ENCODE measurements at regions not wholly inside any gene's neighbourhood (a gene's known extent, or its start where the extent isn't known, plus 50 kb on each side); places are given as distances from the start of the nearest gene placed in this dataset.

DNA sequence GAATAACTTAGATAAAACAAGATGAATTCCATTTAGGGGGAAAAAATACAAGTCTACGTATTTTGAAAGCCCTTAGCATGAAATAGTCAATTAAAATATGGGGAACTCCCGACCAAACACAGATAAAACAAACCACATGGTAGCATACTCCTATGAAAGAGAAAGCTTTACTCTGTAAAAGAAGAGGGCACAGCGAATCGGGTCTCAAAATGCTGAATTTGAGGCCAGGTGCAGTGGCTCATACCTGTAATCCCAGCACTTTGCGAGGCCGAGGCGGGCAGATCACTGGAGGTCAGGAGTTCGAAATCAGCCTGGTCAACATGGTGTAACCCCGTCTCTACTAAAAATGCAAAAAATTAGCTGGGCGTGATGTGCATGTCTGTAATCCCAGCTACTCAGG lies 116.9 kb upstream of the TIAM1 start:
- no peak overlapping the region for H3K4me3 ChIP-seq (replicated peaks in 1 of 2; ENCODE audit: low read depth in 2 of 2, low read length in 2 of 2)
- TF ChIP-seq, protein P1, sequence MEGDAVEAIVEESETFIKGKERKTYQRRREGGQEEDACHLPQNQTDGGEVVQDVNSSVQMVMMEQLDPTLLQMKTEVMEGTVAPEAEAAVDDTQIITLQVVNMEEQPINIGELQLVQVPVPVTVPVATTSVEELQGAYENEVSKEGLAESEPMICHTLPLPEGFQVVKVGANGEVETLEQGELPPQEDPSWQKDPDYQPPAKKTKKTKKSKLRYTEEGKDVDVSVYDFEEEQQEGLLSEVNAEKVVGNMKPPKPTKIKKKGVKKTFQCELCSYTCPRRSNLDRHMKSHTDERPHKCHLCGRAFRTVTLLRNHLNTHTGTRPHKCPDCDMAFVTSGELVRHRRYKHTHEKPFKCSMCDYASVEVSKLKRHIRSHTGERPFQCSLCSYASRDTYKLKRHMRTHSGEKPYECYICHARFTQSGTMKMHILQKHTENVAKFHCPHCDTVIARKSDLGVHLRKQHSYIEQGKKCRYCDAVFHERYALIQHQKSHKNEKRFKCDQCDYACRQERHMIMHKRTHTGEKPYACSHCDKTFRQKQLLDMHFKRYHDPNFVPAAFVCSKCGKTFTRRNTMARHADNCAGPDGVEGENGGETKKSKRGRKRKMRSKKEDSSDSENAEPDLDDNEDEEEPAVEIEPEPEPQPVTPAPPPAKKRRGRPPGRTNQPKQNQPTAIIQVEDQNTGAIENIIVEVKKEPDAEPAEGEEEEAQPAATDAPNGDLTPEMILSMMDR (IDR thresholded peaks at IDR 0.05; ENCODE audit: low read depth, low read length): no peak
- no peak for DNase-seq (ENCODE audit: low read depth in 2 of 2)

DNA sequence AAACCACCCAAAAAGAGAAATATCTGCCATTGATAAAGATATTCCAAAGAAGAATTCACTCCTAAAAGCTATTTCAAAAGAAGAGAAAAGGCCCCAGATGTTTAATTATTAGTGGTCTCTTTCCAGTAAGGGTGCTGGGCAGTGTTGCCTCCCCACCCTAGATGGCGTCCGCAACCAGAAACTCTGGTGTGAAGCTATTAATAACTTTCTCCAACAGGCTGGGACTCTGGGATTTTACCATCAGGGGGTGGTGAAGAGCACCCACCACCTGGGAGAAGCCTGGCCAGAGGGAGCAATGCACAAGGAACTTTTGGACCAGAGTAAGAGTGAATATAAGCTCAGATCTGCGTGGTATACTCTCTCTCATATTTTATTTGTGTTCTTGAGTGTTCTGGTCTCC lies 115.4 kb upstream of the TIAM1 start:
- no peak overlapping the region for H3K4me3 ChIP-seq (replicated peaks in 1 of 2; ENCODE audit: low read depth in 2 of 2, low read length in 2 of 2)
- TF ChIP-seq, protein P1 (IDR thresholded peaks at IDR 0.05; ENCODE audit: low read depth, low read length): no peak
- no peak for DNase-seq (ENCODE audit: low read depth in 2 of 2)

DNA sequence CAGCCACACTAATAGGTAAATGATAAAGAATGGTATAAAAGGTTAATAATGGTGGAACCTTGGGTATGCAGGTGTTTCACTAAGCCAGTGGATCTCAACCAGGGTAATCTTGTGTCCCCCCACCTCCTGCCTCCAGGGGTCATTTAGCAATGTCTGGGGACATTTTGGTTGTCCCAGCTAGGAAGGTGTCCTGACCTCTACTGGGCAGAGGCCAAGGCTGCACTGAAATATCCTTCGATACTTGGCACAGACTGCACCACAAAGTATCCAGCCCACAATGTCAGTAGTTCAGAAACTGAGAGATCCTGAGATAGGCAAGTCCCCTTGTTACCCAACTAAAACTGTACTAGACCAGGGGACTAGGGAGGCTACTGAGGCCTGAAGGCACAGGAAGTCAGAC lies 113.6 kb upstream of the TIAM1 start:
- TF ChIP-seq, protein P1 (IDR thresholded peaks at IDR 0.05; ENCODE audit: low read depth, low read length): no peak
- no peak for DNase-seq (ENCODE audit: low read depth in 2 of 2)
- H3K4me3 ChIP-seq (replicated peaks in 1 of 2; ENCODE audit: low read depth in 2 of 2, low read length in 2 of 2): no peak overlapping the region

DNA sequence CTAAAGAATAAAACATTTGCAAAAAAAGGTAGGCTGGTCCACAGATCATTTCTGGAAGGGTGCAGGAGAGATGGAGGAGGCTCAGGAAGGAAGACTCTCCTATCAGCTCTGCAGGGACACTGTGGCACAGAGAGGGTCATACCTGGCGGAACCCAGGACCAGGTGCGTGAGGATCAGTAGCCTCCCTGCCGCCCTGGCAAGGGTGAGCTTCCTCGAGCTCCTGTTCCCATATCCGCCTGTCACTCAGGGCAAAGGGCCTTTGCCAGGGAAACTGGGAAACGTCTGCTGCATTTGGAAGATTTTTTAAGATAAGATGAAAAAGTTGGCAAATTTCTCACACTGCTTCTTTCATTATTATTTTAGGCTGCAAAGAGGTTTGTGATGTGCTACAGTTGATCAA lies 112.1 kb upstream of the TIAM1 start:
- TF ChIP-seq, protein P1 (IDR thresholded peaks at IDR 0.05; ENCODE audit: low read depth, low read length): no peak

DNA sequence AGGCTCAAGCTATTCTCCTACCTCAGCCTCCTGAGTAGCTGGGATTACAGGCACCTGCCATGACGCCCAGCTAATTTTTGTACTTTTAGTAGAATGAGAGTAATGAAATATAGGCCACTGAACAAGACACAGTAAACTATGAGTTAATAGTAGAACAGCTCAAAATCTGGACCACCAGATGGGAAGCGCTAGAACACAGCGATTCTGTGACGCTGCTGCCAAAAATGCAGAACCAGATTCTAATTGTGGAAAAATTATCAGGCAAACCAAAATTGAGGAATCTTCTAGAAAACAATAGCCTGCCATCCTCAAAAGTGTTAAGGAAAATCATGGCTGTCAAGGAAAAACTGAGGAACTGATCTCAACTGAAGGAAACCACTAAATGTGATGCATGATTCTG lies 111.4 kb upstream of the TIAM1 start:
- TF ChIP-seq, protein P1 (IDR thresholded peaks at IDR 0.05; ENCODE audit: low read depth, low read length): no peak
- no peak for DNase-seq (ENCODE audit: low read depth in 2 of 2)
- H3K4me3 ChIP-seq (replicated peaks in 1 of 2; ENCODE audit: low read depth in 2 of 2, low read length in 2 of 2): no peak overlapping the region

More for the DNA sequence above, 112.1 kb upstream of the TIAM1 start:
- DNase-seq (ENCODE audit: low read depth in 2 of 2): no peak
- H3K4me3 ChIP-seq (replicated peaks in 1 of 2; ENCODE audit: low read depth in 2 of 2, low read length in 2 of 2): no peak overlapping the region

DNA sequence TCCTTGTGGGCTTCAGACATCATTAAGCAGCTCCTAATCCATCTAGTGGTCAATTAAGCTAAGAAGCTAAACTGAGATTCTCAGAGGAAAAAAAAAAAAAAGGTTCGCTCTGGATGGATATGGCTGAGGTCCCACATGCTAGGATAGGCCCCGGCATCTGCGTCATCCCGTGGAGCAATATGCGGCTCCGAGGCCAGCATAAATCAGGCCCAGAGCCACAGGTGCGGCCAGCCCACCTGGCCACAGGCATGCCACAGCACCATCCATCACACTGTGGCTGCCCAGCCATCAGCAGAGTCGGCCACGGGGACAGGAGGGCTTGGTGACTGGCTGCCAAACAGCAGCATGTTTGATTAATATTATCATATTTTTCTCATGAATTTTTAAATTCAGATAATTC lies 106.9 kb upstream of the TIAM1 start:
- TF ChIP-seq, protein P1 (IDR thresholded peaks at IDR 0.05; ENCODE audit: low read depth, low read length): no peak
- no peak overlapping the region for H3K4me3 ChIP-seq (replicated peaks in 1 of 2; ENCODE audit: low read depth in 2 of 2, low read length in 2 of 2)
- no peak for DNase-seq (ENCODE audit: low read depth in 2 of 2)

DNA sequence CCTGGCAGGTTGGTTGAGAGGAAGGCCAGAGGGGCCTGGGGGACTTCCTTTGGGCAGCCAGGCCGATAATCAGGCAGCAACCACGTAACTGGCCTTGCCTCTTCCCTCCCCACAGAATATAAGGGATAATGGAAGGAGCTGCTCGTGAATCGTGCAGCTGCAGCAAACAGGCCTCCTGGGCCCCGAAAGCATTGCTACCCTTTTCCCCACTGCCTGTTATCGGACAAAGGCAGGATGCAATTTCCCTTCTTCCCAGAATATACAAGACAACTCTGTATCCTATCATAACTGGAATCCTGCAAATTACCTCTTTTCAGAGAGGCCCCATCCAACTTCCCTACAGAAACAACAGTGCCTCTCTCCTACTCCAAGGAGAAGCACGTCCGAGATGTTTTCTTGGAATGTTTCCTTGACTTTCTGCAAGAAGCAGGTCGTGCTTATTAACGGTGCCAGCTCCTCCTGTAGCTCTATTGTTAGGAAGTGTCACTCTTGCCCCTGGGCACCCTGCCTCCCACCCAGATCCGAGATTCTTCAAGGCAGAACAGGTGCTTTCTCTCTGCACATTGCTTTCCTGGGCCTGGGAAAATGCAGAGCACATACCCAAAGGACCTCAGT lies 106.0 kb upstream of the TIAM1 start:
- TF ChIP-seq, protein P1 (IDR thresholded peaks at IDR 0.05; ENCODE audit: low read depth, low read length): no peak
- H3K4me3 ChIP-seq (replicated peaks in 1 of 2; ENCODE audit: low read depth in 2 of 2, low read length in 2 of 2): no peak overlapping the region
- DNase-seq (ENCODE audit: low read depth in 2 of 2): peak in 1 of 2 donors; percentile 3
